Neuronal stem cell (in vitro differentiated cells): ENCODE measurements at regions not wholly inside any gene's neighbourhood (a gene's known extent, or its start where the extent isn't known, plus 50 kb on each side); places are given as distances from the start of the nearest gene placed in this dataset.

Experiments used
- DNase-seq: peaks from one replicate; pipeline ENCODE4 v3.0.0-alpha.2; 2013; ENCODE audit warnings: low spot score
- H2AFZ ChIP-seq: one replicate; pipeline ENCODE4 v1.6.1; 2013; ENCODE audit warnings: mild to moderate bottlenecking, low read length, inconsistent platforms
- H2AK5ac ChIP-seq: 2 replicates; pipeline ENCODE4 v1.6.1; 2013; ENCODE audit warnings: low read depth, mild to moderate bottlenecking, inconsistent platforms, low read length, moderate library complexity, mixed read lengths
- H2BK120ac ChIP-seq: 2 replicates; pipeline ENCODE4 v1.6.1; 2013; ENCODE audit warnings: low read depth, mild to moderate bottlenecking, inconsistent platforms, low read length, moderate library complexity, mixed read lengths
- H2BK12ac ChIP-seq: one replicate; pipeline ENCODE4 v1.6.1; 2013; ENCODE audit warnings: low read length, inconsistent platforms
- H2BK15ac ChIP-seq: 2 replicates; pipeline ENCODE4 v1.6.1; 2013; ENCODE audit warnings: mild to moderate bottlenecking, low read length, inconsistent platforms, mixed read lengths
- H2BK5ac ChIP-seq: one replicate; pipeline ENCODE4 v1.6.1; 2013; ENCODE audit warnings: inconsistent platforms, mild to moderate bottlenecking, low read length, moderate library complexity
- H3K14ac ChIP-seq: one replicate; pipeline ENCODE4 v1.6.1; 2013; ENCODE audit warnings: low read length, inconsistent platforms
- H3K18ac ChIP-seq: 2 replicates; pipeline ENCODE4 v1.6.1; 2013; ENCODE audit warnings: low read length, inconsistent platforms
- H3K23ac ChIP-seq: 2 replicates; pipeline ENCODE4 v1.6.1; 2013; ENCODE audit warnings: low read depth, mild to moderate bottlenecking, mixed read lengths, low read length, inconsistent platforms; ENCODE audit not compliant: poor library complexity
- H3K27ac ChIP-seq: replicated peaks from 3 replicates; pipeline ENCODE4 v1.5.1; 2013; ENCODE audit warnings: low read length, inconsistent platforms
- H3K27me3 ChIP-seq, 3 experiments: 2 replicates each; pipeline ENCODE4 v1.6.1; 2013; ENCODE audit warnings: low read length in 3 of 3, mild to moderate bottlenecking in 2 of 3, inconsistent platforms in 1 of 3, low read depth in 1 of 3, mixed read lengths in 1 of 3, moderate library complexity in 1 of 3; ENCODE audit not compliant: control insufficient read depth in 3 of 3, insufficient read depth in 3 of 3
- H3K36me3 ChIP-seq, 2 donors: replicated peaks in 1 of 2; 2 replicates each; pipeline ENCODE4 v1.6.1; 2013; ENCODE audit warnings: low read length in 2 of 2; ENCODE audit not compliant: control insufficient read depth in 2 of 2, insufficient read depth in 2 of 2
- H3K4ac ChIP-seq: 2 replicates; pipeline ENCODE4 v1.6.1; 2013; ENCODE audit warnings: inconsistent platforms, mild to moderate bottlenecking, low read length, moderate library complexity
- H3K4me1 ChIP-seq, 2 donors: 1 replicate in 1 of 2; 2 replicates in 1 of 2; pipeline ENCODE4 v1.6.1; 2013; ENCODE audit warnings: low read length in 2 of 2, low read depth in 1 of 2; ENCODE audit not compliant: control insufficient read depth in 2 of 2, insufficient read depth in 1 of 2
- H3K4me2 ChIP-seq: one replicate; pipeline ENCODE4 v1.6.1; 2013; ENCODE audit warnings: mild to moderate bottlenecking, low read length, inconsistent platforms; ENCODE audit not compliant: insufficient read depth, poor library complexity, severe bottlenecking
- H3K4me3 ChIP-seq, 2 donors: 2 replicates each; pipeline ENCODE4 v1.5.1; 2013; ENCODE audit warnings: low read length in 2 of 2, mild to moderate bottlenecking in 2 of 2, inconsistent platforms in 1 of 2, moderate library complexity in 1 of 2
- H3K79me1 ChIP-seq: one replicate; pipeline ENCODE4 v1.6.1; 2013; ENCODE audit warnings: low read depth, mild to moderate bottlenecking, inconsistent platforms, low read length, moderate library complexity
- H3K9ac ChIP-seq: one replicate; pipeline ENCODE4 v1.6.1; 2013; ENCODE audit warnings: mild to moderate bottlenecking, low read depth, low read length, inconsistent platforms; ENCODE audit not compliant: poor library complexity
- H3K9me3 ChIP-seq, 2 donors: replicated peaks in 1 of 2; 2 replicates each; pipeline versions ENCODE3 to v1.6.1; 2013; ENCODE audit warnings: low read length in 2 of 2, mild to moderate bottlenecking in 2 of 2, inconsistent platforms in 1 of 2, low read depth in 1 of 2, mixed read lengths in 1 of 2, moderate library complexity in 1 of 2; ENCODE audit not compliant: control insufficient read depth in 2 of 2, insufficient read depth in 1 of 2
- H4K8ac ChIP-seq: one replicate; pipeline ENCODE4 v1.6.1; 2013; ENCODE audit warnings: low read depth, mild to moderate bottlenecking, inconsistent platforms, low read length, moderate library complexity
- H4K91ac ChIP-seq: one replicate; pipeline ENCODE4 v1.6.1; 2013; ENCODE audit warnings: low read length, low read depth, mild to moderate bottlenecking, inconsistent platforms; ENCODE audit not compliant: poor library complexity
- WGBS, 2 donors: extraction: QIAGEN DNeasy Blood & Tissue Kit; methylation state at CpG; one replicate each; pipeline ENCODE4 v1.1.7; 2013; ENCODE audit warnings: missing lambda C conversion rate in 2 of 2, mixed read lengths in 1 of 2; ENCODE audit not compliant: insufficient read length in 2 of 2, insufficient replicate concordance in 1 of 2; ENCODE audit errors: extremely low coverage in 2 of 2; 5-methylcytosine and 5-hydroxymethylcytosine counted together

DNA sequence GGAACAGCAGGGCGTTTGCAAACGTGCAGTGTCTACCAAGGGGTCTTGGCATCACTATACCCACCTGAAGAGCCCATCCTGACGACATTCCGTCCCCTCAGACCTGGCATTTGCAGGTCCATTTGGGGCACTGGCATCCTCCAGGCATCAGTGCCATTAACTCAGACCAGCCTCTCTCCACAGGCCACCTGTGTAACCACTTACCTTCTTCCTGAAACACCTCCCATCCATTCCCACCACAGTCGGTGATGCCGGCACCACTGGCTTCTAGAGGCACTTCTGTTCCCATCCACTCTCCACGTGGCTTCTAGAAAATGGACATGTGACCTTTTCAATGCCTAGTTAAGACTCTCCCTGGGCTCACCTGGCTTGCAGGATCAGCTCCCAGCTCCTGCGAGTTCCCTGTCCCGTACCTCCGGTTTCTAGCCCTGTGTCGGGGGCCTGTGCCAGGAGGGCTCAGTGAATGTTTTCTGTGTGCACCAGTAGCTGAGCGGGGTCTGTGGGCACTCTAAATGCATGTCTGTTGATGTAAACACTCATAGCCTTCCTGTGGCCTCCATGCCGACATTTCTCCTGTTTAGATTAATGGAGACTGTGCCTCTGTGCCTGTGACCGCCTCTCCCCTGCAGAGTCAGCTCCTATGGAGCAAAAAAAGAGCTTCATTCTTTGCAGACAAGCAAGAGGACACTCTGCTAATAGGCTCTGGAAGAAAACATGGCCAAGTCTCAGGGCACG, 458.0 kb upstream of the HS6ST1 start:
- H3K9me3 ChIP-seq, result peaks cover 0 to 3% of the 10 kb centered on the region in 2 donors
- H3K14ac ChIP-seq, result peak overlapping the region; percentile 9
- H3K27ac ChIP-seq, result no peak overlapping the region
- WGBS, 2 donors, result no CpG with 5 or more reads among the region's 15 CpGs
- H3K4ac ChIP-seq, result no peak overlapping the region
- no peak overlapping the region for H2BK5ac ChIP-seq
- peak overlapping the region; percentile 48 for H2AFZ ChIP-seq
- peaks cover 0 to 20% (median 0%) of the 10 kb centered on the region in 3 experiments for H3K27me3 ChIP-seq
- no peak for DNase-seq
- no peak overlapping the region for H2BK12ac ChIP-seq
- no peak overlapping the region for H2BK120ac ChIP-seq
- peak overlapping the region; percentile 3 for H3K18ac ChIP-seq
- no peaks in the 10 kb centered on the region for H3K36me3 ChIP-seq
- no peak overlapping the region for H3K4me3 ChIP-seq
- H3K23ac ChIP-seq, result no peak overlapping the region
- H3K4me1 ChIP-seq, result peaks cover 1 to 4% of the 10 kb centered on the region in 2 donors
- no peak overlapping the region for H3K9ac ChIP-seq
- no peak overlapping the region for H4K8ac ChIP-seq
- no peak overlapping the region for H4K91ac ChIP-seq
- H3K4me2 ChIP-seq, result no peak overlapping the region
- peak overlapping the region; percentile 30 for H2AK5ac ChIP-seq
- H3K79me1 ChIP-seq, result peaks cover 3% of the 10 kb centered on the region
- no peak overlapping the region for H2BK15ac ChIP-seq

DNA sequence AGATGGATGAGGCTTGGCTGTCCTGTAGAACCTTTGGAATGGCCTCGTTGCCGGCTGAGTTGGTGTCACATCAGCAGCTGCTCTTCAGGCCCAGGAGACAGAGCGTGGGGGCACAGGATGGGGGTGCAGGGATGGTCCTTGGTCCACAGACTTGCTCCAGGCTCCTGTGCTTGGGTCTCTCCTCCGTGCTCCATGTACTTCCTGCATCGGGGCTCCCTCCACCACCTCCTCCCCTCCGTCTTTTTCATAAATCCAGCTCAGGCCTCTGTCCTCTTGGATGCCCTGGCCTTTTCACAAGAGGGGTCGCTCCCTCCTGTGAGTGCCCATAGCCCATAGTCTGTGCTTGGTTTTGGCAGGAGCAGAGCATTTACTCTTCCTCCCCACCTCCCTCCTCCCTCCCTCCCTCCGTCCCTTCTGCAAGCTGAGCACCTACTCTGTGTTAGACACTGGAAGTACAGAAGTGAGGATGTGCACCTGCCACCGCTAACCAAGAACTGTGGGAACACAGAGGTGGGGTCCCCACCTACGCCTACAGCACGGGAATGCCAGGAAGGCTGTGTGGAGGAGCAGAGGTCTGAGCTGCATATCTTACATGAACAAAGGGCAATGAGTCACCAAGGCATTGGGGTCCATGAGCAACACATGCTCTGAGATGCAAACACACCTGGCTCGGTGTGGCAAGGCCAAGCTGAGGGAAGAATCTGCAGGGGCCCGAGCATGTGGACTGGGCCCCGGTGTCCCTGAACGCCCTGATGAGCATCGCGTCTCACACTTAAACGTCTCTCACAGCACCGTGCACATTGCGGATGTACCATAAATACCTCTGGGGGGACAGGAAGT, 458.7 kb upstream of the HS6ST1 start:
- Histone ChIP-seq H3K79me1 (peaks cover 3% of the 10 kb centered on the region), H3K4me2 (no peak overlapping the region), H2BK120ac (no peak overlapping the region), H2BK15ac (peak overlapping the region; percentile 56), H3K4me3 (no peak overlapping the region), H3K4ac (no peak overlapping the region), H3K9me3 (peaks cover 0 to 3% of the 10 kb centered on the region in 2 donors), H2BK5ac (no peak overlapping the region), H2AK5ac (peak overlapping the region; percentile 34), H3K9ac (peak overlapping the region; percentile 13), H3K36me3 (no peaks in the 10 kb centered on the region), H3K4me1 (peaks cover 1 to 4% of the 10 kb centered on the region in 2 donors), H3K27me3 (peaks cover 0 to 17% (median 0%) of the 10 kb centered on the region in 3 experiments), H3K18ac (peak overlapping the region; percentile 89), H4K8ac (no peak overlapping the region), H2BK12ac (no peak overlapping the region), H4K91ac (no peak overlapping the region), H2AFZ (peak overlapping the region; percentile 48), H3K23ac (peak overlapping the region; percentile 82), H3K27ac (no peak overlapping the region), H3K14ac (no peak overlapping the region)
- no CpG with 5 or more reads among the region's 20 CpGs for WGBS, 2 donors
- no peak for DNase-seq

DNA sequence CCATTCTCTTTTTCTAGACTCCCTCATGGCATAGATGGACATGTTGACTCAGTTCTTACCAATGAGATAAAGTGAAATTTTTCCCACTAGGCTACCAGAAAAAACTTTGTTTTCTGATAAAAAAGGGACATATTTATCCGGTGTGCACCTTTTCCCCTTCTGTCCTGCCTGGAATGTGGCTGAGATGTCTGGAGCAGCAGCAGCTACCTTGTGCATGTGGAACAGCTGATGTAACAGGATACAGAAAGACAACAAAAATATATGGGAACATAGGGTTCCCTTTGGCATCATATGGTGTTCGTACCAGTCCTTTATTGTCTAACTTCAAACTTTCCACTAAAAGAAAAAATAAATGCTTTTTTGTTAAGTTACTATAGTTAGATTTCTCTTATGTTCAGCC, 460.2 kb upstream of the HS6ST1 start:
- no peak overlapping the region for H2BK5ac ChIP-seq
- H3K23ac ChIP-seq, result no peak overlapping the region
- no peak overlapping the region for H3K4me3 ChIP-seq
- no peak overlapping the region for H3K4me2 ChIP-seq
- no peak overlapping the region for H4K8ac ChIP-seq
- WGBS, 2 donors, result no CpG with 5 or more reads among the region's 2 CpGs
- no peak overlapping the region for H2BK12ac ChIP-seq
- no peak overlapping the region for H3K27ac ChIP-seq
- H3K27me3 ChIP-seq, result peaks cover 0 to 10% (median 0%) of the 10 kb centered on the region in 3 experiments
- H3K14ac ChIP-seq, result no peak overlapping the region
- H3K79me1 ChIP-seq, result peaks cover 3% of the 10 kb centered on the region
- no peak overlapping the region for H4K91ac ChIP-seq
- H3K4me1 ChIP-seq, result peaks cover 1 to 4% of the 10 kb centered on the region in 2 donors
- no peak overlapping the region for H3K18ac ChIP-seq
- H3K36me3 ChIP-seq, result no peaks in the 10 kb centered on the region
- no peak overlapping the region for H2AFZ ChIP-seq
- no peak overlapping the region for H3K9ac ChIP-seq
- no peak overlapping the region for H2BK15ac ChIP-seq
- DNase-seq, result no peak
- no peak overlapping the region for H2BK120ac ChIP-seq
- no peak overlapping the region for H3K4ac ChIP-seq
- H3K9me3 ChIP-seq, result peaks cover 0 to 3% of the 10 kb centered on the region in 2 donors
- no peak overlapping the region for H2AK5ac ChIP-seq
